HG02678 (cell line): ENCODE measurements at regions not wholly inside any gene's neighbourhood (a gene's known extent, or its start where the extent isn't known, plus 50 kb on each side); places are given as distances from the start of the nearest gene placed in this dataset.

Experiments used
- ATAC-seq: cut with Tn5 transposase; IDR thresholded peaks from one replicate; pipeline ENCODE4 v1.9.1; 2021; ENCODE audit warnings: mild to moderate bottlenecking, moderate library complexity; ENCODE audit not compliant: unreplicated experiment

- ATAC-seq: no peak
Measured at GRCh38 chr1:13965770-13966398, 265.9 kb downstream of the PRDM2 start.

GRCh38 chr1:13967707-13968106, 267.7 kb downstream of the PRDM2 start:
- ATAC-seq: no peak

- ATAC-seq: no peak
Measured at GRCh38 chr1:13968361-13968760, 268.4 kb downstream of the PRDM2 start.

DNA sequence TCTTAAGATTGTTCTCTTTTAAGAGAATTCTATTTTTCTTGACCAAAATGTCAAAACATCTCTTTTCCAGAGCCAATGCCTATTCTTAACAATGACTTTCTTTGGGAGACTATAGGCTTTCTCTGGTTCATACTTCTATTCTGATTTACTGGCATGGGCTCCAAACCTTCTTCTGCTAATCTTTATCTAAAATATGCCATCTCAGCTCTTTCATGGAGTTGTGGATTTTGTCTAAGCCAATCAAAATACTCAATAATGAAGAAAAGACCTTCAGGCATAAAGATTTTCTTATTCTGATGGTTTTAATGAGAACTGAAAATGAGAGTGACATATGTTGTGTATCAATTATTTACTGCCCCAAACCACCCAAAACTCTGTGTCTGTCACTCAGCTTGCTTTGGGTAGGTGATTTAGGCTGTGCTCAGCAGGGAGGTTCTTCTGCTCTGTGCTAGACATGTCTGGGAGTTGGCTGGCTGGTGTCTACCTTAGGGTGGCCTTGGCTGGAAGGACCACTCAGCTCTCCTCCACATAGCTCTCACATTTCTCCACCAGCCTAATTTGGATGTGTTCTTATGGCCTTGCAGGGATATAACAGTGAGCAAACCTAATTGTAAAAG, 270.8 kb downstream of the PRDM2 start:
- ATAC-seq: no peak

- no peak for ATAC-seq
Measured at GRCh38 chr1:13976485-13976884, 276.5 kb downstream of the PRDM2 start.

DNA sequence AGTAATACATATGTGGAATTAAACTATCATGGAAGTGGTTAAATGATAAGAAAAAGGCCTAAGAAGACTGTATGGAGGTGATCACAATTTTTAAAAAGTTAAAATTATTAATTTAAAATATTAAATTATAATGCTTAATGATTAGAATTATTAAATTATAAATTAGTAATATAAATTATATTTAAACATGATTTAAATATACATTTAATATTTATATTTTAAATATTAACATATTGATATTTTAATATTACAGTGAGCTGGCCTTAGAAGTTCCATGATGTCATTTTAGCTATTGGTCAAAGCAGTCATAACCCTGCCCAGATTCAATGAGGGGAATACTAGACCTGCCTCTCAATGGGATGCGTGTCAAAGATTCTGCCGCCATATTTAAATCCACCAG, 281.2 kb downstream of the PRDM2 start:
- ATAC-seq: no peak

DNA sequence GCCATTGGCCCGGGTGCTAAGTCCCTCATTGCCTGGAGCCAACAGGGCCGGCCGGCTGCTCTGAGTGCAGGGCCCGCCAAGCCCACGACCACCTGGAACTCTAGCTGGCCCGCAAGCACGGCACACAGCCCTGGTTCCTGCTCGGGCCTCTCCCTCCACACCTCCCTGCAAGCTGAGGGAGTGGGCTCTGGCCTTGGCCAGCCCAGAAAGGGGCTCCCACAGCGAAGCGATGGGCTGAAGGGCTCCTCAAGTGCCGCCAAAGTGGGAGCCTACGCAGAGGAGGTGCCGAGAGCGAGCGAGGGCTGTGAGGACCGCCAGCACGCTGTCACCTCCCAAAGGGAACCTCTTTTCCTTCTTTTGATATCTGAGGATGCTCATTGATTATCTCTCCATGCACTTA, 283.4 kb downstream of the PRDM2 start:
- ATAC-seq: no peak

GRCh38 chr1:13990939-13991338, 291.0 kb downstream of the PRDM2 start:
- ATAC-seq: no peak

GRCh38 chr1:13992489-13993285, 292.7 kb downstream of the PRDM2 start:
- no peak for ATAC-seq

DNA sequence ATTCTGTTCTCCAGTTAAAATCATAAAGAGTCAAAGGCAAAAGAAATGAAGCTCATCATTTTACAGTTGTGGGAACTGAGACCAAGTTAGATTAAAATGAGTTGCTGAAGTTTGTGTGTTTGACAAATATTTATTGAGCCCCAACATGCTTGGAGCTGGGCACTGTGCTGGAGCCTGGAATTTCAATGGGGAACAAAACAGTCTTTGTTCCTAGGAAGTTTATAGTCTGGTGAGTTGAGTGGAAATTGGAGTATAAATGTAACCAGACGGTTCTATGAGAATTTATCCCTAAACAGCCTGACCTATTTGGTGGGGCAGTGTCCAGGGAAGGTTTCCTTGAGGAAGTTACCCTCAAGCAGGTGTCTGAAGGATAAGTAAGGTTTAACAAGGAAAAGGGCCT, 294.4 kb downstream of the PRDM2 start:
- no peak for ATAC-seq

DNA sequence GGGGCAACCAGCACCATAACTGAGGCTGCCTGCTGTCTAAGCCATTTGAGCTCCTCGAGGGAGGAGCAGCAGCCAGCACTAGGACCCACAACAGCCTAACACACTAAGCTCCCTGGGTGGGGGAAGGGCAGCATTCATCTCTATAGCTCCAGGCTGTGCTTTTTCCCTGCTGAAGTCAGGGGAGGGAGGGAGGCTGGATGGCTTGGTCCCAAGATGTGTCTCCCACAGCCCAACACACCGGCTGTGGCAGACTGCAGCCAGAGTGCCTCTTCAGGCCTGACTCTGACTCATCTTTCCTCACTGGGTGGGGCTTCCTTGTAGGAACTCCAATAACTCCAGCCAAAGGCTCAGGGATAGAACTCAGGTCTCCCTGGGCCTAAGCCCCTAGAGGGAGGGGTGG, 296.3 kb downstream of the PRDM2 start:
- no peak for ATAC-seq

DNA sequence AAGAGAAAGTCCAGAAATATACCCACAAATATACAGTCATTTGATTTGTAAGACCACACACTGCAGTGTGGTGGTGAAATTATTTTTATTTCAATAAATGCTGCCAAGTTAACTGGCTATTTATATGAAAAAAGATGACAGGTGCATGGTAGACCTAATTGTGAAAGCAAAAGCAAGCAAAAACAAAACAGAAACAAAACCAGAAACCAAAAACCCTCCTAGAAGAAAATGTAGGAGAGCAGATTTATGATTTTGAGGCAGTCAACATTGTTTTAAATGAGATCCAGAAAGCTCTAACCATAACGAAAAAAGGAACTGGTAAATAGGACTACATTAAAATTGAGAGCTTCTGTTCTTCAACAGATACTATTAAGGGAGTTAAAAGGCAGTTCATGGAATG, 303.6 kb downstream of the PRDM2 start:
- ATAC-seq: no peak

DNA sequence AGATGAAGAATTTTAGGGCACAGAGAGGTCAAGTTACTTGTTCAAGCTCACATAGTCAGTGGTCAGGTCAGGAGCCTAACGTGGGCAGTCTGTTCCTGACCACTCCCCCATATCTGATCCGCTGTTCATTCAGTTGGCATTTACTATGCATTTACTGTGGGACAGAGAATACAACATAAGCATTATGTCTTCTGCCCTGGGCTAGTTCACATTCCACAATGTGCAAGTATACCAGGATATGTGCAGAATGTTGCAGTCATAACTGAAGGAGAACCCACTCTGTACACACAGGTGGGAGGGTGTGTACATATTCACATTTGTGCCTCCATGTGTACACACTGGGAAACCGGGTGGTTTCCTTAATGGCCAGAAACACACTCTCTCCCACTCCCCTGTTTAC, 309.6 kb downstream of the PRDM2 start:
- no peak for ATAC-seq

GRCh38 chr1:14010476-14010875, 310.5 kb downstream of the PRDM2 start:
- ATAC-seq: no peak

DNA sequence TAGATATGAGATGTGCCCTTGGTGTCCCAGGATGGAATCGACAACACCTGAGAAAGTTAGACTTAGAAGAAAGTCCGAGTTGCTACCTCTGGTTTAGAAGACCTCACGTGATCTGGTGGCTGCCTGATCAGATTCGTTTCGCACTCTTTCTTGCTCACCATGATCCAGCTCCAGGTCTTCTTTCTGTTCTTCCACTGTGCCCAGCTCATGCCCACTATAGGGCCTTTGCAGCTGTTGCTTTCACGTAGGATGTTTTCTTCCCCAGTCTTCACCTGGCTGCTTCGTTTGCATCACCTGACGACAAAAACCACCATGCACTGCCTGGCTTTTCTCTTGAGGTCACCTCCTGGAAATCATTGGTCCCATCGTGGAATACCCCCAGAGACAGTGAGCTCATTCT, 311.1 kb downstream of the PRDM2 start:
- no peak for ATAC-seq

- no peak for ATAC-seq
Measured at GRCh38 chr1:14011888-14012287, 311.9 kb downstream of the PRDM2 start.

DNA sequence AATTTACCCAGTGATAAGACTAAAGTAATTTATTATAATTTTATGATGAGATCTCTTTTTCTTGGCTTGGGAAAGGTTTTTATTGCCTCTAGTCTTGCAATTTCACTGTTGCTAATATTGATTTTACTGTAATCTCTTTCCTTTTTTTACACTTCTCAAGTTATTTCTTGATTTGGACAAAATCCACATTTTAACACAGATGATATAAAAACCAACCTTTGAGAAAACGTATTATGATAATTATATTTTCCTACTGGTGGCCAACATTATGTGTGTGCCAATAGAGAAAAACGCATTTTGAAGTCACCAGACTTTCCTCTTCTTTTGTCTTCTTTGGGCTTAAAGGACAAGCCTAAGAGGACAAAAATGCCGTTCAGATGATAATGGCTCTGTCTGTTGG, 314.9 kb downstream of the PRDM2 start:
- no peak for ATAC-seq

DNA sequence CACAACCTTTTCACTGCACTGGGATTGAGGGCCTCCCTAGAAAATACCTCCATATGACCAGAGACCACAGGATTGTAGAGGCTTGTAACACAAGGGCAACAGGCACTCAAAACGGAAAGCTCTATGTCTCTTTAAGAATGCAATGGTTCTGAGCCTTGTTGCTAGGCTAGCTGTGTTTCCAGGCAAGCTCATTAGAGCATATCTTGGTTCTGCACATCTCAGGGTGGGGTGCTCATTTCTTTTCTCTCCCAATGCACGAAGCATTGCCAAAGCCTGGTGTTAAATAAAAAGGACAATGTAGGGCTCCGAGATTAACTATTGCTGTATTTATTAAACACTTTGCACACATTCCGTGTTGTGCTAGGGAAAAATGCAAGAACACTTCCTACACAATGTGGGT, 315.9 kb downstream of the PRDM2 start:
- no peak for ATAC-seq

GRCh38 chr1:14017531-14017961, 317.6 kb downstream of the PRDM2 start:
- no peak for ATAC-seq

DNA sequence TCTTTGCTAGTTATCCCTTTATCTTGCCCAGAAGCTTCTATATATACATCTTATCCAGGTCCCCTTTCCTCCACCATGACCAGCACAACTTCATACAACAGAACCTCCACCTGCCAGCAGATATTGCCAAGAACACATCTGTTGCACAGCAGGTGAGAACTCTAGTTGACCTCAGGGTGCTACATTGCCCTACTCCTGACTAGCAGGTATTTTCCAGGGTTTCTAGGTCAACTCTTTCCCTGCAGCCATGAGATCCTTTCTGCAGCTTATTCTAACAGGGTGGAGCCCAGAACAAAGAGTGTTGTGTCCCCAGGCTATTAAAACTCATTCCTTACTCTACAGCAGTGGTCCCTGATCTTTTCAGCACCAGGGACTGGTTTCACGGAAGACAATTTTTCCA, 319.5 kb downstream of the PRDM2 start:
- ATAC-seq: no peak

- ATAC-seq: no peak
Measured at GRCh38 chr1:14020006-14020405, 320.0 kb downstream of the PRDM2 start.

- no peak for ATAC-seq
Measured at GRCh38 chr1:14027099-14027498, 327.1 kb downstream of the PRDM2 start.
